ENCODE measurements at regions not wholly inside any gene's neighbourhood (a gene's known extent, or its start where the extent isn't known, plus 50 kb on each side); places are given as distances from the start of the nearest gene placed in this dataset.

DNA sequence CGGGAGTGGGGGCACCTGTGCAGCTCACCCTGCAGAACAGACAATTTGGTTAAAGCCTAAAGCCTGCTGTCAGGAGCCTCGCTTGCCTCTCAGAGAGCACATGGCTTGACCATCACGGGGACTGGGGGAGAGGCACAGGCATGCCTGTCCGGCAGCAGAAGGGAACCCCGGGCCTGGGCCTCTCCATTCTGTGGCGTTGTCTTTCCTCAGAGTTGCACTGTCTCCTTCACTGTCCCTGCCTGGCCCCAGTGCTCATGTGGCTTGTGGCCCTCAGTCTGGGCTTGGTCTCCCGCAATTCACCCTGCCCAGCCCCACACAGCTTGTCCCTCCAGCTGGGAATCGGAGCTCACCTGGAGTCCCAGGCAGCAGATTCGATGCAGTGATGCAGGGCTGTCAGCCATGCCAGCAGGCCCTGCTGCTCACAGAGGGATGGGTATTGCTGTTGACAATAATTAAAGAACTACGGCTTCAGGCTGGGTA lies 189.9 kb downstream of the SEC14L1 start:
- TF ChIP-seq, protein P1, sequence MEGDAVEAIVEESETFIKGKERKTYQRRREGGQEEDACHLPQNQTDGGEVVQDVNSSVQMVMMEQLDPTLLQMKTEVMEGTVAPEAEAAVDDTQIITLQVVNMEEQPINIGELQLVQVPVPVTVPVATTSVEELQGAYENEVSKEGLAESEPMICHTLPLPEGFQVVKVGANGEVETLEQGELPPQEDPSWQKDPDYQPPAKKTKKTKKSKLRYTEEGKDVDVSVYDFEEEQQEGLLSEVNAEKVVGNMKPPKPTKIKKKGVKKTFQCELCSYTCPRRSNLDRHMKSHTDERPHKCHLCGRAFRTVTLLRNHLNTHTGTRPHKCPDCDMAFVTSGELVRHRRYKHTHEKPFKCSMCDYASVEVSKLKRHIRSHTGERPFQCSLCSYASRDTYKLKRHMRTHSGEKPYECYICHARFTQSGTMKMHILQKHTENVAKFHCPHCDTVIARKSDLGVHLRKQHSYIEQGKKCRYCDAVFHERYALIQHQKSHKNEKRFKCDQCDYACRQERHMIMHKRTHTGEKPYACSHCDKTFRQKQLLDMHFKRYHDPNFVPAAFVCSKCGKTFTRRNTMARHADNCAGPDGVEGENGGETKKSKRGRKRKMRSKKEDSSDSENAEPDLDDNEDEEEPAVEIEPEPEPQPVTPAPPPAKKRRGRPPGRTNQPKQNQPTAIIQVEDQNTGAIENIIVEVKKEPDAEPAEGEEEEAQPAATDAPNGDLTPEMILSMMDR (IDR thresholded peaks at IDR 0.05) = no peak
- TF ChIP-seq ZFX (IDR thresholded peaks at IDR 0.05; ENCODE audit: borderline replicate concordance) = no peak

Data from 22Rv1 (cell line).